Small intestine (tissue), 7 donors: ENCODE measurements at regions not wholly inside any gene's neighbourhood (a gene's known extent, or its start where the extent isn't known, plus 50 kb on each side); places are given as distances from the start of the nearest gene placed in this dataset.
"Not testable (repeated sequence)": the region's sequence is repeated elsewhere in the genome, so short reads cannot be mapped to it uniquely, and the experiment has no call there.

ENCODE experiments used
- DNase-seq, 2 donors: peaks; one replicate each; pipeline versions ENCODE4 v3.0.0 to v3.0.0-alpha.2; 2013
- FAIRE-seq: peaks from 2 replicates; lab custom pipeline; 2012; peaks lifted over from hg19 to GRCh38; lab: Jason Lieb, UNC
- H3K27ac ChIP-seq, 3 donors: one replicate each; pipeline ENCODE4 v1.5.1; 2013; ENCODE audit warnings: low read length in 2 of 3, mild to moderate bottlenecking in 2 of 3, control low read depth in 1 of 3, inconsistent platforms in 1 of 3, low read depth in 1 of 3, moderate library complexity in 1 of 3
- H3K27me3 ChIP-seq, 3 donors: one replicate each; pipeline ENCODE4 v1.6.1; 2013; ENCODE audit warnings: low read length in 3 of 3, inconsistent platforms in 1 of 3; ENCODE audit not compliant: control insufficient read depth in 3 of 3, insufficient read depth in 3 of 3
- H3K36me3 ChIP-seq, 3 donors: one replicate each; pipeline ENCODE4 v1.6.1; 2013; ENCODE audit warnings: low read length in 3 of 3, inconsistent platforms in 1 of 3, low read depth in 1 of 3, mild to moderate bottlenecking in 1 of 3, moderate library complexity in 1 of 3; ENCODE audit not compliant: control insufficient read depth in 3 of 3, insufficient read depth in 2 of 3
- H3K4me1 ChIP-seq, 3 donors: one replicate each; pipeline ENCODE4 v1.6.1; 2013; ENCODE audit warnings: low read length in 2 of 3, inconsistent platforms in 1 of 3, low read depth in 1 of 3, mild to moderate bottlenecking in 1 of 3, moderate library complexity in 1 of 3; ENCODE audit not compliant: control insufficient read depth in 3 of 3, insufficient read depth in 2 of 3
- H3K4me3 ChIP-seq, 3 donors: one replicate each; pipeline ENCODE4 v1.5.1; 2013; ENCODE audit warnings: low read length in 3 of 3, control low read depth in 1 of 3, inconsistent platforms in 1 of 3, low read depth in 1 of 3, mild to moderate bottlenecking in 1 of 3, moderate library complexity in 1 of 3
- H3K9me3 ChIP-seq, 2 donors: one replicate each; pipeline ENCODE4 v1.6.1; 2013; ENCODE audit warnings: low read depth in 1 of 2, low read length in 1 of 2; ENCODE audit not compliant: control insufficient read depth in 2 of 2, insufficient read depth in 1 of 2
- WGBS, 3 donors: extraction: QIAGEN DNeasy Blood & Tissue Kit; methylation state at CpG; one replicate each; pipeline ENCODE4 v1.1.7; 2013; 5-methylcytosine and 5-hydroxymethylcytosine counted together
- donor health status: healthy with polysubstance abuse.
- donor health status: control.
- donor health status: control.
- donor health status: Bipolar disorder and iron deficiency.
- donor health status: healthy.

- no peak for FAIRE-seq
- H3K36me3 ChIP-seq: no peaks in the 10 kb centered on the region
- WGBS, 3 donors: 19 to 32% (median 25%) methylated on average over 1 of the region's 1 CpG
- no peak overlapping the region for H3K27ac ChIP-seq
- no peaks in the 10 kb centered on the region for H3K4me1 ChIP-seq
- no peaks in the 10 kb centered on the region for H3K27me3 ChIP-seq
- no peak overlapping the region for H3K4me3 ChIP-seq
- DNase-seq: no peak
- H3K9me3 ChIP-seq: no peaks in the 10 kb centered on the region
These were observed 118.2 kb downstream of the LEPR start for GRCh38 chr1:65538664-65539063.

- Histone ChIP-seq H3K36me3 (no peaks in the 10 kb centered on the region), H3K9me3 (no peaks in the 10 kb centered on the region), H3K4me3 (no peak overlapping the region), H3K4me1 (no peaks in the 10 kb centered on the region), H3K27ac (no peak overlapping the region), H3K27me3 (no peaks in the 10 kb centered on the region)
- WGBS, 3 donors: 67 to 82% (median 78%) methylated on average over 5 of the region's 5 CpGs
- no peak for FAIRE-seq
- no peak for DNase-seq
These were observed 119.0 kb downstream of the LEPR start for GRCh38 chr1:65539266-65540131.

DNA sequence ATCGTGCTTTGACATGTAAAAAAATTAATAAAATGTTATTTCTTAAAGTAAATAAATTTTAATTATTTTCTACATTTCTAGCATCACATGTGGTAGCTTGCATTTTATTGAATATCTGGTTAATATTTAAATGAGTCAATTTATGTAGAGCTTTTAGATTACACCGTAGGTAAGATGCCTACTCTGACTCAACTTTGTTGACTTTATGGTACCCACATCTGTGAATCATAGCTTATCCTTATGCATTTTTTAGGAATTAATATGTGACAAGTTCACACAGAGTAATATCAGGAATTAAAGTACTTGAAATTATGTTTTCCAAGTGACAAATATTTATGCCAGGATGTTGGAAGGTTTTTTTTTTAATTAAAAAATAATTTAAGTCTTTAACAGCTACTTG is 120.7 kb downstream of the LEPR start:
- Histone ChIP-seq H3K27ac (no peak overlapping the region), H3K9me3 (no peaks in the 10 kb centered on the region), H3K4me3 (no peak overlapping the region), H3K27me3 (no peaks in the 10 kb centered on the region), H3K4me1 (no peaks in the 10 kb centered on the region), H3K36me3 (no peaks in the 10 kb centered on the region)
- DNase-seq (no peak), FAIRE-seq (no peak)
- WGBS, 3 donors: 54 to 81% (median 66%) methylated on average over 2 of the region's 2 CpGs

- Histone ChIP-seq H3K4me1 (no peaks in the 10 kb centered on the region), H3K4me3 (no peak overlapping the region), H3K27me3 (no peaks in the 10 kb centered on the region), H3K27ac (no peak overlapping the region), H3K9me3 (no peaks in the 10 kb centered on the region), H3K36me3 (no peaks in the 10 kb centered on the region)
- no peak for DNase-seq
- FAIRE-seq: no peak
These were observed 121.4 kb downstream of the LEPR start for GRCh38 chr1:65541865-65542264.

- WGBS, 3 donors: 89 to 95% (median 94%) methylated on average over 1 of the region's 1 CpG
- not testable (repeated sequence) for H3K27me3 ChIP-seq, DNase-seq, H3K4me1 ChIP-seq, H3K9me3 ChIP-seq, H3K27ac ChIP-seq, H3K36me3 ChIP-seq, H3K4me3 ChIP-seq, FAIRE-seq
These were observed 122.1 kb downstream of the LEPR start for GRCh38 chr1:65542592-65542991.

DNA sequence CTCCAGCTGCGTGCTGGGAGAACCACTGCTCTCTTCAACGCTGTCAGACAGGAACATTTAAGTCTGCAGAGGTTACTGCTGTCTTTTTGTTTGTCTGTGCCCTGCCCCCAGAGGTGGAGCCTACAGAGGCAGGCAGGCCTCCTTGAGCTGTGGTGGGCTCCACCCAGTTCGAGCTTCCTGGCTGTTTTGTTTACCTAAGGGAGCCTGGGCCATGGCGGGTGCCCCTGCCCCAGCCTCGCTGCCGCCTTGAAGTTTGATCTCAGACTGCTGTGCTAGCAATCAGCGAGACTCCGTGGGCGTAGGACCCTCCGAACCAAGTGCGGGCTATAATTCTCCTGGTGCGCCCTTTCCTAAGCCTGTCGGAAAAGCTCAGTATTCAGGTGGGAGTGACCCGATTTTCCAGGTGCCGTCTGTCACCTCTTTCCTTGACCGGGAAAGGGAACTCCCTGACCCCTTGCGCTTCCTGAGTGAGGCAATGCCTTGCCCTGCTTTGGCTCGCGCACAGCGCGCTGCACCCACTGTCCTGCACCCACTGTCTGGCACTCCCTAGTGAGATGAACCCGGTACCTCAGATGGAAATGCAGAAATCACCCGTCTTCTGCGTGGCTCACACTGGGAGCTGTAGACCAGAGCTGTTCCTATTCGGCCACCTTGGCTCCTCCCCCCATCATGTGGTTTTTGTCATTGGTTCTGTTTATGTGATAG is 130.0 kb downstream of the LEPR start:
- WGBS, 3 donors: 50 to 70% (median 55%) methylated on average over 24 to 25 of the region's 25 CpGs

DNA sequence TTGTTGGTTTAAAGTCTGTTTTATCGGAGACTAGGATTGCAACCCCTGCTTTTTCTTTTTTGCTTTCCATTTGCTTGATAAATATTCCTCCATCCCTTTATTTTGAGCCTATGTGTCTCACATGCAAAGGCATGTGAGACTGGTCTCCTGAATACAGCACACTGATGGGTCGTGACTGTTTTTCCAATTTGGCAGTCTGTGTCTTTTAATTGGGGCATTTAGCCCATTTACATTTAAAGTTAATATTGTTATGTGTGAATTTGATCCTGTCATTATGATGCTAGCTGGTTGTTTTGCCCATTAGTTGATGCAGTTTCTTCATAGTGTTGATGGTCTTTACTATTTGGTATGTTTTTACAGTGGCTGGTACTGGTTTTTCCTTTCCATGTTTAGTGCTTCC is 132.0 kb downstream of the LEPR start:
- not testable (repeated sequence) for H3K4me1 ChIP-seq, DNase-seq, H3K9me3 ChIP-seq, H3K27ac ChIP-seq, H3K27me3 ChIP-seq, H3K36me3 ChIP-seq, FAIRE-seq, H3K4me3 ChIP-seq
- WGBS, 3 donors: 77 to 91% (median 89%) methylated on average over 2 of the region's 2 CpGs

More for the DNA sequence above, 130.0 kb downstream of the LEPR start:
- not testable (repeated sequence) for H3K9me3 ChIP-seq, H3K27ac ChIP-seq, H3K4me1 ChIP-seq, FAIRE-seq, H3K36me3 ChIP-seq, H3K4me3 ChIP-seq, H3K27me3 ChIP-seq, DNase-seq

GRCh38 chr1:65554086-65554764 is 133.8 kb downstream of the LEPR start:
- not testable (repeated sequence) for H3K27me3 ChIP-seq, H3K27ac ChIP-seq, H3K4me1 ChIP-seq, H3K36me3 ChIP-seq, H3K4me3 ChIP-seq, FAIRE-seq, H3K9me3 ChIP-seq
- peak in 1 of 2 donors; percentile 5 for DNase-seq
- 67 to 74% (median 70%) methylated on average over 6 of the region's 6 CpGs for WGBS, 3 donors
